ENCODE measurements at regions not wholly inside any gene's neighbourhood (a gene's known extent, or its start where the extent isn't known, plus 50 kb on each side); places are given as distances from the start of the nearest gene placed in this dataset.

GRCh38 chr2:66794551-66794950 lies 359.6 kb downstream of the MEIS1 start:
- no peak for DNase-seq (ENCODE audit: low spot score)

- no peak for DNase-seq (ENCODE audit: low spot score)
Observed at GRCh38 chr2:66802877-66803276, 368.0 kb downstream of the MEIS1 start.

- DNase-seq (ENCODE audit: low spot score), result no peak
Observed at GRCh38 chr2:66803726-66804125, 368.8 kb downstream of the MEIS1 start.

- DNase-seq (ENCODE audit: low spot score), result no peak
Observed at GRCh38 chr2:66805016-66805865, 370.3 kb downstream of the MEIS1 start.

GRCh38 chr2:66805968-66806367 lies 371.0 kb downstream of the MEIS1 start:
- no peak for DNase-seq (ENCODE audit: low spot score)

GRCh38 chr2:66813525-66813924 lies 378.6 kb downstream of the MEIS1 start:
- no peak for DNase-seq (ENCODE audit: low spot score)

- no peak for DNase-seq (ENCODE audit: low spot score)
Observed at GRCh38 chr2:66813976-66814375, 379.1 kb downstream of the MEIS1 start.

- DNase-seq (ENCODE audit: low spot score), result no peak
Observed at GRCh38 chr2:66814916-66815315, 380.0 kb downstream of the MEIS1 start.

GRCh38 chr2:66815886-66816285 lies 381.0 kb downstream of the MEIS1 start:
- DNase-seq (ENCODE audit: low spot score), result no peak

- no peak for DNase-seq (ENCODE audit: low spot score)
Observed at GRCh38 chr2:66821168-66821567, 386.2 kb downstream of the MEIS1 start.

GRCh38 chr2:66822186-66822585 lies 387.3 kb downstream of the MEIS1 start:
- DNase-seq (ENCODE audit: low spot score), result no peak

- no peak for DNase-seq (ENCODE audit: low spot score)
Observed at GRCh38 chr2:66824926-66825325, 390.0 kb downstream of the MEIS1 start.

GRCh38 chr2:66827851-66828250 lies 392.9 kb downstream of the MEIS1 start:
- no peak for DNase-seq (ENCODE audit: low spot score)

GRCh38 chr2:66828876-66829275 lies 394.0 kb downstream of the MEIS1 start:
- DNase-seq (ENCODE audit: low spot score), result no peak

- no peak for DNase-seq (ENCODE audit: low spot score)
Observed at GRCh38 chr2:66830881-66831280, 396.0 kb downstream of the MEIS1 start.

- DNase-seq (ENCODE audit: low spot score), result no peak
Observed at GRCh38 chr2:66832646-66833435, 397.9 kb downstream of the MEIS1 start.

GRCh38 chr2:66834859-66835258 lies 399.9 kb downstream of the MEIS1 start:
- no peak for DNase-seq (ENCODE audit: low spot score)

- no peak for DNase-seq (ENCODE audit: low spot score)
Observed at GRCh38 chr2:66836851-66837250, 401.9 kb downstream of the MEIS1 start.

- no peak for DNase-seq (ENCODE audit: low spot score)
Observed at GRCh38 chr2:66839551-66840320, 404.8 kb downstream of the MEIS1 start.

- DNase-seq (ENCODE audit: low spot score), result no peak
Observed at GRCh38 chr2:66840321-66841002, 405.5 kb downstream of the MEIS1 start.

- DNase-seq (ENCODE audit: low spot score), result no peak
Observed at GRCh38 chr2:66843847-66844246, 408.9 kb downstream of the MEIS1 start.

- DNase-seq (ENCODE audit: low spot score), result no peak
Observed at GRCh38 chr2:66845307-66845706, 410.4 kb downstream of the MEIS1 start.

Data from cerebellar cortex (tissue), 1 donor.